ENCODE measurements at regions not wholly inside any gene's neighbourhood (a gene's known extent, or its start where the extent isn't known, plus 50 kb on each side); places are given as distances from the start of the nearest gene placed in this dataset.

DNA sequence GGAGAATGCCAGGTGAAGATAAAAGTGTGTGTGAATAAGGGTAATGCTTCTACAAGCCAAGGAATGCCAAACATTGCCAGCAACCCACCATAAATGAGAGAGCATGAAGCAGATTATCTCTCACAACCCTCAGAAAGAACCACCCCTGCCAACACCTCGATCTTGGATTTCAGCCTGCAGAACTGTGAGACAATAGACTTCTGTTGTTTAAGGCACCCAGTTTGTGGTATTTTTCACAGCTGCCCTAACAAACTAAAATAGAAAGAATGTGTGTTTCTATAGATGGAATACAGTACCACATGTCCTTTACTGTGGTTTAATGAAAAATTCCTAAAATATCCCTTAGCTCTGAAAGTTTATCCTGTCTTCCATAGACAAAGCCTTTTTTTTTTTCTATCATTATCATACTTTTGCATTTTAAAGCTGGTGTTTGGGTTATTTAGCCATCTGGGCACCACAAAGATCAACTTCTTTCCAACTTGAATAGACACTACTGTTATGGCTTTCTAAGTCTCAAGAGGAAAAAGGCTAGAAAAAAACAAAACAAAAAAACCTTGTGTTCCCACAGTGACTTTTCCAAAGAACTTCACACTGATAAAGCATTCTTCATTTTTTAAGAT is 505.6 kb downstream of the KCTD12 start:
- TF ChIP-seq CTCF (IDR thresholded peaks at IDR 0.05) (no peak), TCF7L2 (IDR thresholded peaks at IDR 0.05; ENCODE audit: low read depth, low read length) (no peak), POLR2AphosphoS5 (IDR thresholded peaks at IDR 0.05; ENCODE audit: low read depth, low read length) (no peak)

Data from Panc1 (cell line).